ENCODE measurements at regions not wholly inside any gene's neighbourhood (a gene's known extent, or its start where the extent isn't known, plus 50 kb on each side); places are given as distances from the start of the nearest gene placed in this dataset.
"Not testable (repeated sequence)": the region's sequence is repeated elsewhere in the genome, so short reads cannot be mapped to it uniquely, and the experiment has no call there.

DNA sequence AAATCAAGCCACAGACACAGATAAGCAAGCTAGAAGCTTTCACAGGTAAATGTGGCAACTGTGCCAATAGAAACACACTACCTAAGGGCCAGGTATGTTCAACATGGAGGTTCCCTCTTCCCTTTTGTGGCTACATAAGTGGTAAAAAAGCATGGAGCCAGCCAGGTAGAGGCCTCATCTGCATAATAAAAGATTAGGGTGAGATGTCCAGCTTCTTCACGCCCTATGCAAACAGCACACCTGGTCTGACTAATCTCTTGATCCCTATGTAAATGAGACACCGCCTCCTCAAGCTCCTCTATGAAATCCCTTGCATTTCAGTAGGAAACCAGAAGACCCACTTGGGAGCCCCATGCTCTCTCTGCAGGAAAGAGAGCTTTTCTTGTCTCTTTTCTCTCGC lies 282.2 kb downstream of the NEBL start:
- DNase-seq: no peak

DNA sequence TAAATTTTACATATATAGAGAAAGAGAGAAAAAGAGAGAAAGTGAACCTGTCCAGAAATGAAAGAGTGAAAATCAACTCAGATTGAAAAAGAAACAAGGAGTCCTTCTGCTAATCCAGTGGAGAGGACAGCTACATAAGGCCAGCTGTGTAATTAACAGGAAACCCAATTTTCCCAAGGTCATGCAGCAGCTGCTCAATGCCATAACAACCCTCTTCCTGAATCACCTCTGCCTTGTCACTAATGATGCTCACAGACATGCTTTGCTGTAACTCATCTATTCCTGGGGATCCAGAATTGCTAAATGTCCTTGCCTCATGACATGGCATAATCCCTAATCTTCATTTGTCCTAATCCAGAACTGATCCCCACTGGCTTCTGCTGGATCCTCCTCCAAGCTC lies 288.6 kb downstream of the NEBL start:
- no peak for DNase-seq

DNA sequence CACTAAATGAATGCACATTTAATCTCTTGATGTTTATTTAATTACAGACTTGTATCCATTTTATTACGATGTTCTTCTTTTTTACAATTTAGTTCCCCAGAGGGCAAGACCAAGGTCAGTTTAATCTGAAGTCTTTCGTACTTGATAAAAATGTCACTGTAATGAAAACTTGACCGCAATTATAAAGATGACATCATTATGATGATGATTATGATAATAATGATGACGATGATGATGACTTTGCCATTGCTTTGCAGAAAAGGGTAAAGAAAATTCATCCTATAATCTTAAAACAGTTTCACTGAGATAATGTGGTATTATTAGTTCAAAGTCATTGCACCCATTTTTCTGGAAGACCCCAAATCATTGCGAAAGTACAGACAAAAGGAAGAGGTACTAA lies 290.1 kb downstream of the NEBL start:
- DNase-seq: no peak

GRCh38 chr10:20601941-20602461 lies 295.1 kb downstream of the NEBL start:
- DNase-seq: no peak

- peak; percentile 46 for DNase-seq
Measured at GRCh38 chr10:20598590-20598989, 298.5 kb downstream of the NEBL start.

DNA sequence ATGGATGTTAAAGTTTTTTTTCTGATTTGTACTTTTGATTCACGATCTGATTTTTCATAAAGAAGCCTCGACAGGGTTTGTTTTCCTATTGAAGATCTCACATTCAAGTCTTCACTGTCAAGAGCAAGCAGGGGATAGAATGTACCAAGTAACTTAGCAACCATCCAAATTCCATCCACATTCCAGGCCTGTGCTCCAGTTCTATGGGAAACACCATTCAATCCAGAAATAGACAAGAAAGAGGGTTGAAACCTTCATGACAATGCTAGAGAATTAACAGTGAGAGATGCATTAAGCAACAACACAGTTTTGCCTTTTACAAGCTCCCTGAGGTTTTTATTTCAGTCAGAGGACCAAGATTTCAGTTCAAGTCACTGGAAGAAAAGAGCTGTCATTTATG lies 300.2 kb downstream of the NEBL start:
- no peak for DNase-seq

GRCh38 chr10:20596065-20596755 lies 300.9 kb downstream of the NEBL start:
- DNase-seq: no peak

- no peak for DNase-seq
Measured at GRCh38 chr10:20593649-20594048, 303.5 kb downstream of the NEBL start.

- DNase-seq: no peak
Measured at GRCh38 chr10:20582041-20582440, 315.1 kb downstream of the NEBL start.

DNA sequence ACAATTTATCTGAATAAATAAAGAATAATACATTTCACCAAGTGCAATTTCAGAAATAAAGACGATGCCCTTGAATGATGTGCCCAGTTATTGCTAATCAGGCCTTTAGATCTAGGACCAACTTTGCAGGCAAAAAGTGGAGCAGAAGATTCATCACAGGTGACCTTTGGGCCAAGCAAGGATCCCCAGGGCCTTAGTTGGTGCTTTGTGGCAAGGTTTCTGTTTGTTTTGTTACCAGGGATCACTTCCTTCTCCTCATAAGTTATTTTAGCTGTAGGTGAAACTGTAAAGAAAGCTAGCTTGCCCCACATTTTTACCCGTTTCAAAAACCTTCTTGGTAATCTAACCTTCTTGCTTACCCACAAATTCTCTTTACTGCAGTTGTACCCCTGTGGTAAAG lies 323.2 kb downstream of the NEBL start:
- DNase-seq: no peak

DNA sequence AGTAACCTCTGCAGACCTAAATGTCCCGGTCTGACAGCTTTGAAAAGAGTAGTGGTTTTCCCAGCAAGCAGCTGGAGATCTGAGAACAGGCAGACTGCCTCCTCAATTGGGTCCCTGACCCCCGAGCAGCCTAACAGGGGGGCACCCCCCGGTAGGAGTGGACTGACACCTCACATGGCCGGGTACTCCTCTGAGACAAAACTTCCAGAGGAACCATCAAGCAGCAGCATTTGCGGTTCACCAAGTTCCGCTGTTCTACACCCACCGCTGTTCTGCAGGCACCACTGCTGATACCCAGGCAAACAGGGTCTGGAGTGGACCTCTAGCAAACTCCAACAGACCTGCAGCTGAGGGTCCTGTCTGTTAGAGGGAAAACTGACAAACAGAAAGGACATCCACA lies 341.1 kb downstream of the NEBL start:
- not testable (repeated sequence) for DNase-seq

- DNase-seq: no peak
Measured at GRCh38 chr10:20552382-20552781, 344.7 kb downstream of the NEBL start.

GRCh38 chr10:20551761-20552160 lies 345.4 kb downstream of the NEBL start:
- no peak for DNase-seq

GRCh38 chr10:20535897-20536881 lies 360.9 kb downstream of the NEBL start:
- no peak for DNase-seq

DNA sequence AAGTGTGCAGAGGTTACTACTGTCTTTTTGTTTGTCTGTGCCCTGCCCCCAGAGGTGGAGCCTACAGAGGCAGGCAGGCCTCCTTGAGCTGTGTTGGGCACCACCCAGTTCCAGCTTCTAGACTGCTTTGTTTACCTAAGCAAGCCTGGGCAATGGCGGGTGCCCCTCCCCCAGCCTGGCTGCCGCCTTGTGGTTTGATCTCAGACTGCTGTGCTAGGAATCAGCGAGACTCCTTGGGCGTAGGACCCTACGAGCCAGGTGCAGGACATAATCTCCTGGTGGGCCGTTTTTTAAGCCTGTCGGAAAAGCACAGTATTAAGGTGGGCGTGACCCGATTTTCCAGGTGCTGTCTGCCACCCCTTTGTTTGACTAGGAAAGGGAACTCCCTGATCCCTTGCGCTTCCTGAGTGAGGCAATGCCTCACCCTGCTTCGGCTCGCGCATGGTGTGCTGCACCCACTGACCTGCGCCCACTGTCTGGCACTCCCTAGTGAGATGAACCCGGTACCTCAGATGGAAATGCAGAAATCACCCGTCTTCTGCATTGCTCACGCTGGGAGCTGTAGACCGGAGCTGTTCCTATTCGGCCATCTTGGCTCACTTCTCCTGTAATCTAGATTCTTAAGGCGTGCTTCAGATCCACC lies 365.7 kb downstream of the NEBL start:
- not testable (repeated sequence) for DNase-seq

- DNase-seq: no peak
Measured at GRCh38 chr10:20521186-20521585, 375.9 kb downstream of the NEBL start.

DNA sequence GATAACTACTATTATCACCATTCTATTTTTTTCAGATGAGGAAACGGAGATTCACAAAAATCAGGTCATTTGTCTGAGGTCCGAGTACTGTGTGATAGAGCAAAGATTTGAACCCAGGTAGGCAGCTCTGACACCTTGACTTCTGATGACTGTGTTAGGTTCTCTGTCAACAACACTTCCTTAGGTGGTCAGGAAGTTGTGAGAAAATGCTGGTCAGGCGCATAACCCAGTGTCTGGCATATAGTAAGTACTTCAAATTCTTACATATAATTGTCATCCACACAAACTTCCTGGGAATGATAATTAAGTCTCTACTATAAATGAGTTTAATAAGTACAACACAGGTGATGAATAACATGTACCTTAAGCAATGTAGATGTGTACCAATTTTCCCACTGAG lies 381.5 kb downstream of the NEBL start:
- no peak for DNase-seq

DNA sequence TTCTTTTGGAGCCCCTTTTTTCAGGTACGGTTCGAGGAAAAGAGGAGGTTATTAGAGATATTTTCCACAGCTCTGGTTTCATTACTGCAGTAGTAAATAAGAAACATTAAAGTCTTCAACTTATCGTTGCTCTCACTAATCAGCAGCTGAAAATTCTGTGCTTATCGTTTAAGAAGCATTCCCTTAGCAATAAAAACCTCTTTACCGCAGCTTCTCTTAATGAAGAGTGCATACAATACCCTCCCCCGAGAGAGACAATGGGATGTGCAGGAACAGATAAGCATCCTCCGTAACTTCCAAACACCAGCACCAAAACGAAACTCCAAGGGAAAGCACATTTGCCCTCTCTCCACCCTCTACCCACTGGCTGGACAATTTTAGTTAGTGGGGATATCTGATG lies 384.5 kb downstream of the NEBL start:
- no peak for DNase-seq

DNA sequence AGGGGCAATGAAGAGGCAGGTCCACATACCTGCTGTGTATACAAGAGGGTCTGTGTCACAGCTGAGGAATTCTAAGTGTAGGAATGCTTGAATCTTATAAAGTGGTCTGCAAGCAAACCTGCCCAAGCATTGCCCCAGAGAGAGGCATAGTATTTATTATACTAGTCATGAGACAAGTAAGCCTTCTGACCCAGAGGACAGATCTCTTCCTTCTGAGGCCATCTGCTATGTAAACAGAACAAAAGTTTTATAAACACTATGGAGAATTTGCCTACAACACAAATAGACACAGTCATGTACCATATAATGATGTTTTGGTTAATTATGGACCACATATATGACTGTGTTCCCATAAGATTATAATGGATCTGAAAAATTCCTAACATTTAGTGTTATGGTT lies 388.2 kb downstream of the NEBL start:
- no peak for DNase-seq

DNA sequence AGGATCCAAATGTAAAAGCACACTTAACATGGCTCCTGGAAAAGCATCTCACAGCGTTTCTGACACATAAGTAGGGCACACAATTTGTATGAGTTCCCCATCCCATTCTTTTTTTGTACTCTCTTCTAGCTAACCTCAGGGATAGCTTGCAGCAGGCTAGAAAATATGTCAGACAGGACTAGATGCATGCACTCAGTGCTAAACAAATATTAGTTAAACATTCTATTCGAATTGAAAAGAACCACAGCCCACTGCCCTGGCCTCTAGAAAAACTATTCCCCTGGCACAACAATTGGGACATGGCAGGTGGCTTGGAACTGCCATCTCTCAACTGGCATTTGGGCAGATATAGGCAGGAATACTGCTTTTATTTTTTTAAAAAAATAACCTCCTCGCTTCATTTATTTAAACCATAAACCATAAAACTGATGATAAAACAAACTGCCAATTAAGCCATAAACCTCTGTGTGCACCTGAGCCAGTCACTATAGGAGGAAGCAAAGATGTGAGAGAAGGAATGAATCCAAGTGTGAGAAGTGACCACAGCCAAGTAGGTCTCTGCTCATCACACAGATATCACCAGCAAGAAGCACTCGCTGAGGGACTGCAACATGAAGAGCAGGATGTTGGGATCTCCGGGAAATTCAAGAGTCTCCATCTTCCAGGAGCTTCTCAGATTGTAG lies 394.1 kb downstream of the NEBL start:
- no peak for DNase-seq

- no peak for DNase-seq
Measured at GRCh38 chr10:20494474-20494873, 402.6 kb downstream of the NEBL start.

DNA sequence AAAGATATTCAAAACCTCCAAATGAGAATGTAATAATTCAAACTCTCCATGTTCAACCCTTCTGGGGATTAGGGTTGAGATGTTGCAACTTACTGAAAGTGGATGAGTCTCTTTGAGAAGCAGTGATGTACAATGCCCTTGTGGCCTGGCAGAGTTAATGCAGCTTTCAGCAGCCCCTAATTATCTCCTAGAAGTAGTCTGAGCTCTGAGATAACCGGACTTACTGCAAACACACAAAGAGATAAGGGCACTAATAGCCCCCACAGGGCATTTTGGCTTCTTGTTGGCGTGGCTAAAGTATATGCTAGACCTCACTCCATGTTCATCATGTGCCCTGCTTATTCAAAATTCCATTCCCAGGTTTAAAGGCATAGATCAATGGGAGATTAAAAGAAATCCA lies 404.7 kb downstream of the NEBL start:
- DNase-seq: no peak

DNA sequence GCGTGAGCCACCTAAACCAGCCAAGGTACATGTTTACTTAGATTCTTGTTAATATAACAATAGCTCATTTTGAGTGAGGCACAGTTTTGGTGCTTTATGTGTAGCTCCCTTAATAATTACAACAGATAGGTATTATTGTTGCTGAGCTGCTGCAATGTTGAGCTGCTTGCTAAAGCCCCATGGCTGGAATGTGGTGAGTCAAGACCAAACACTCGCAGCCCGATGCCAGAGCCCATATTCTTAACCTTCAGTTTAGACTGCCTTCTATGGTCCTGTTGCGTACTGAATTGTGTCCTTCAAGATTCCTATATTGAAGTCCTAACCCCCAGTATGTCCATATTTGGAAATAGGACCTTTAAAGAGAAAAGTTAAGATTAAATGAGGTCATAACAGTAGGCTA lies 407.1 kb downstream of the NEBL start:
- DNase-seq: no peak
